Pancreas (tissue), 10 donors: ENCODE measurements at regions not wholly inside any gene's neighbourhood (a gene's known extent, or its start where the extent isn't known, plus 50 kb on each side); places are given as distances from the start of the nearest gene placed in this dataset.
A peak's percentile ranks its signal among the peaks of the same experiment; 100 is the strongest.

Experiments used
- ATAC-seq, 4 donors: fragments of 200-7000 bp; cut with Tn5 transposase; one replicate each; pipeline versions ENCODE4 v1.8.0 to v1.9.1; 2020; ENCODE audit warnings: mild to moderate bottlenecking in 4 of 4, moderate library complexity in 4 of 4
- DNase-seq, 6 donors: peaks; one replicate each; pipeline ENCODE4 v3.0.0-alpha.2; 2020
- FAIRE-seq: peaks from 2 replicates; lab custom pipeline; 2012; peaks lifted over from hg19 to GRCh38; lab: Jason Lieb, UNC
- H3K27ac ChIP-seq, 4 donors: fragments of 200-600 bp; sonication (generic); 1 replicate in 3 of 4; 2 replicates in 1 of 4; pipeline versions ENCODE4 v1.5.0 to v1.8.0; 2020
- H3K27me3 ChIP-seq, 4 donors: fragments of 200-600 bp; one replicate each; pipeline ENCODE4 v1.8.0; 2021
- H3K36me3 ChIP-seq, 3 donors: fragments of 200-600 bp; sonication (generic) in 1 of 3; one replicate each; pipeline versions ENCODE4 v1.5.0 to v1.8.0; 2020 to 2021
- H3K4me1 ChIP-seq, 3 donors: fragments of 200-600 bp; one replicate each; pipeline ENCODE4 v1.8.0; 2021
- H3K4me3 ChIP-seq, 4 donors: fragments of 200-600 bp; sonication (generic) in 2 of 4; one replicate each; pipeline versions ENCODE4 v1.5.0 to v1.8.0; 2020 to 2021
- H3K9me3 ChIP-seq, 4 donors: fragments of 200-600 bp; one replicate each; pipeline ENCODE4 v1.8.0; 2021
- WGBS, 2 donors: extraction: QIAGEN DNeasy Blood & Tissue Kit; methylation state at CpG; one replicate each; pipeline ENCODE4 v1.1.7; 2013; 5-methylcytosine and 5-hydroxymethylcytosine counted together
- intact Hi-C, 3 donors: fragments of 100-400 bp; cut with DNase I; formaldehyde crosslinking; loops; one replicate each; pipeline versions ENCODE4 v1.11.1 to v1.14.2; 2022
- TF ChIP-seq, protein P1 (sequence below), 4 donors: fragments of 200-600 bp; sonication (generic) in 3 of 4; IDR thresholded peaks; one replicate each; pipeline versions ENCODE4 v1.5.0 to v1.8.0; 2021; ENCODE audit warnings: antibody characterized with exemption in 4 of 4
- donor health status: healthy with polysubstance abuse.
- donor health status: DM: no; HTN: no; CAD: no; lungs with moderate emphysema.
- donor health status: DM: no; HTN: no; CAD: no.
- donor health status: control.
- donor health status: control.
- donor health status: Bipolar disorder and iron deficiency.
- donor health status: DM: yes; HTN: yes; CAD: no.
- donor health status: DM: no; HTN: no; CAD: no.
- donor health status: DM: no; HTN: no; CAD: no.
- donor health status: DM: yes; HTN: yes; CAD: no.

DNA sequence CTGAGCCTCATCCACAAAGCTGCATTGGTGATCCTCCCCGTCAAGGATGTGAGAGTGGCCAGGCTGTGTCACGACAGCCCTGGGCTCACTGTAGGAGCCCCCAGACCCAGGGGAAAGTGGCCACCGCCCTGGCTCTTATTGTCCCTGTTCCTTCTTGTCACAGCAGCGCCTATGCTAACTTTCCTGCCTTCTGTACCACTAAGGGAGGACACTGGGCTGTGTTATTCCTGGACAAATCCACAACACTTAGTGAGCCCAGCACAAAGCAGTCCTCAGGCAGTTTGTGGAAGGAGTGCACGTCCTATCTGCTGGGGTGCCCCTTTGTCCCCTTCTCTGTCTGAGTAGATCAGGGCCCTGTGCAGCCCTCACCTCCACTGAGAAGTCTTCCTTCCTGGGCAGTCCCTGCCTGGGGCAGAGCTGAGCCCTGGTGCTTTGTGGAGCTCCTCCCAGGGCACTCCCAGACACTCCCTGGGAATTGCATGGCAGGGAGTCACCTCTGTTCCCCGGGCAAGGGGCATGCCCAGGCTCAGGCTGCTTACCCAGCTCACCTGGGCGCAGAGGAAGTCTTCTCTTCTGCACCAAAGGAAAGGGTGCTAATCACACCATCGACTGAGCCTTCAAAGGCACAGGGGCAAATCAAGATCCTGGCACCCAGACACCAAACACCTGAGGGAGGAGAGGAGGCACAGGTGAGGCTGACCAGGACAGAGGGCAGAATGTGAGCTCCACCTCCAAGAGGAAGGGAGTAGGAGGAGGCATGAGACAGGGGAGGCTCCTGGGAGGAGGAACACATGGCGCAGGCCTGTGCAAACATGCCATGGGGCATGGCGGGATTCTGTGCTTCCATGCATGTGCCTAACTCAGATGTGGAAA lies 138.7 kb downstream of the KLF13 start:
- DNase-seq (peak in 3 of 6 donors; percentile 35 to 56 (median 52)), ATAC-seq (peak; percentile 78 to 96 (median 92))

DNA sequence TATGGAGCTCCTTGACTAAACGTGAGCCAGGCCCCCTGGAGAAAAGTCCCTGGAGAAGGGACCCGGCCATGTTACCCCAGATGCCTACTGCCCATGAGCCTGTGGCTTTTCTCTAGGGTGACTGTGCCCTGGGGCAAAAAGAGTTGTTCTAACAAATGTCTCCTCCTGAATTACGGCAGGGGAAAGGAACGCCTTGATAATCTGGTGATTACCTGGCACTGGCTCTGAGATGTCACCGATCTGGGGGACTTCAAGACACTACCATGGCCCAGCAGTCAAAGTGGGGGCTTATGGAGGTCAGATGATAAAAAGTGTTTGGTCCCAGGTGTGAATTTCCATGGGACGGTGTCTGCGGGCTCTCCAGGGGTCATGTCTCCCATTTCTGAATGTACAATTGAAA lies 140.7 kb downstream of the KLF13 start:
- intact Hi-C loops = no loop called here

More for the DNA sequence above, 138.7 kb downstream of the KLF13 start:
- TF ChIP-seq, protein P1, sequence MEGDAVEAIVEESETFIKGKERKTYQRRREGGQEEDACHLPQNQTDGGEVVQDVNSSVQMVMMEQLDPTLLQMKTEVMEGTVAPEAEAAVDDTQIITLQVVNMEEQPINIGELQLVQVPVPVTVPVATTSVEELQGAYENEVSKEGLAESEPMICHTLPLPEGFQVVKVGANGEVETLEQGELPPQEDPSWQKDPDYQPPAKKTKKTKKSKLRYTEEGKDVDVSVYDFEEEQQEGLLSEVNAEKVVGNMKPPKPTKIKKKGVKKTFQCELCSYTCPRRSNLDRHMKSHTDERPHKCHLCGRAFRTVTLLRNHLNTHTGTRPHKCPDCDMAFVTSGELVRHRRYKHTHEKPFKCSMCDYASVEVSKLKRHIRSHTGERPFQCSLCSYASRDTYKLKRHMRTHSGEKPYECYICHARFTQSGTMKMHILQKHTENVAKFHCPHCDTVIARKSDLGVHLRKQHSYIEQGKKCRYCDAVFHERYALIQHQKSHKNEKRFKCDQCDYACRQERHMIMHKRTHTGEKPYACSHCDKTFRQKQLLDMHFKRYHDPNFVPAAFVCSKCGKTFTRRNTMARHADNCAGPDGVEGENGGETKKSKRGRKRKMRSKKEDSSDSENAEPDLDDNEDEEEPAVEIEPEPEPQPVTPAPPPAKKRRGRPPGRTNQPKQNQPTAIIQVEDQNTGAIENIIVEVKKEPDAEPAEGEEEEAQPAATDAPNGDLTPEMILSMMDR (IDR thresholded peaks at IDR 0.05) = no peak
- H3K27me3 ChIP-seq = no peaks in the 10 kb centered on the region
- intact Hi-C loops = no loop called here
- no peak for FAIRE-seq
- no peak overlapping the region for H3K27ac ChIP-seq
- H3K4me1 ChIP-seq = no peaks in the 10 kb centered on the region
- H3K9me3 ChIP-seq = no peaks in the 10 kb centered on the region
- 54 to 69% methylated on average over 10 of the region's 10 CpGs for WGBS, 2 donors
- H3K4me3 ChIP-seq = no peak overlapping the region
- H3K36me3 ChIP-seq = no peaks in the 10 kb centered on the region

DNA sequence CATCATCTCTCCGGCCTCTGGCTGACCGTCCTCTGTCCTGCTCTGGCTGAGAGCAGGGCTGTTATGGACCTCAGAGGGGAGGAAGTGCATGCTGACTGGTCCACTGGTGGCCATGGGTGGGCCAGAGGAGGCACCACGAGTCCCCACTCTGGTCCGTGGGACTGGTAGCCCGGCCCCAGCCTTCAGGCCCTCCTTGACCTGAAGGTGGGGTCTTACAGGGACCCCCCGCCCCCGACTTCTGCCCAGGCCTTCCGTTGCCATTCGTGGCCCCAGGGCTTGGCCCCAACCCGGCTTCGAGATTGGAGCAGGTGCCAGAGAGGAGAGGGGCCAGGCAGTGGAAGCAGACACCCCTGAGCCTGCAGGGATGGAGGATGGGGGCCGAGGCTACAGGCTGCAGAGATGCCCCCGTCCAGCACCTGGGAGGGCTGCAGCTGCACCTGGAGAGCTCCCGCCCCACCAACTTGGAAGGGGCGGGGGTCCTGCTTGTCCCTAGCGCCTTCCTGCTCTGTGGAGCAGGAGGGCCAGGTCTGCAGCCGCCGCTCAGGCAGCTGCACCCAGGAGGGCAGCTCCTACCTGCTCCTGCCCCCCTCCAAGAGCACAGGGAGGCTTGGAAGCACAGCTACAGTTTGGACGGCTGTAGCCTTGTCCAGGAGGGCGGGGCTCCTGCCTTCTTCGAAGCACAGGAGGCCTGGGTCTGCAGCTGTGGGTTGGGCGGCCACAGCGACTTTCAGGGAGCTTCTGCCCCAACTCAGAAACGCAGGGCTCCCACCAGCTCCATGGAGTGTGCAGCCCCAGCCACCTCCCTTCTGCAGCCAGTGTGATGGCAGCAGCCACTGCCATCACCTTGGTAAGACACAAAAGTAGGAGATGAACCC lies 142.5 kb downstream of the KLF13 start:
- intact Hi-C loops = no loop called here
- no peak for ATAC-seq
- TF ChIP-seq, protein P1 (IDR thresholded peaks at IDR 0.05) = no peak
- Histone ChIP-seq H3K36me3 (no peaks in the 10 kb centered on the region), H3K9me3 (no peaks in the 10 kb centered on the region), H3K4me3 (no peak overlapping the region), H3K27ac (no peak overlapping the region), H3K27me3 (no peaks in the 10 kb centered on the region), H3K4me1 (no peaks in the 10 kb centered on the region)
- 78 to 82% methylated on average over 24 of the region's 24 CpGs for WGBS, 2 donors
- peak in 1 of 6 donors; percentile 46 for DNase-seq
- FAIRE-seq = no peak

More for the DNA sequence above, 140.7 kb downstream of the KLF13 start:
- no peak for DNase-seq
- no peak for ATAC-seq
- H3K27ac ChIP-seq = no peak overlapping the region
- WGBS, 2 donors = 84 to 87% methylated on average over 7 of the region's 7 CpGs
- TF ChIP-seq, protein P1 (IDR thresholded peaks at IDR 0.05) = no peak
- no peaks in the 10 kb centered on the region for H3K9me3 ChIP-seq
- no peak overlapping the region for H3K4me3 ChIP-seq
- no peaks in the 10 kb centered on the region for H3K4me1 ChIP-seq
- no peak for FAIRE-seq
- no peaks in the 10 kb centered on the region for H3K36me3 ChIP-seq
- H3K27me3 ChIP-seq = no peaks in the 10 kb centered on the region

DNA sequence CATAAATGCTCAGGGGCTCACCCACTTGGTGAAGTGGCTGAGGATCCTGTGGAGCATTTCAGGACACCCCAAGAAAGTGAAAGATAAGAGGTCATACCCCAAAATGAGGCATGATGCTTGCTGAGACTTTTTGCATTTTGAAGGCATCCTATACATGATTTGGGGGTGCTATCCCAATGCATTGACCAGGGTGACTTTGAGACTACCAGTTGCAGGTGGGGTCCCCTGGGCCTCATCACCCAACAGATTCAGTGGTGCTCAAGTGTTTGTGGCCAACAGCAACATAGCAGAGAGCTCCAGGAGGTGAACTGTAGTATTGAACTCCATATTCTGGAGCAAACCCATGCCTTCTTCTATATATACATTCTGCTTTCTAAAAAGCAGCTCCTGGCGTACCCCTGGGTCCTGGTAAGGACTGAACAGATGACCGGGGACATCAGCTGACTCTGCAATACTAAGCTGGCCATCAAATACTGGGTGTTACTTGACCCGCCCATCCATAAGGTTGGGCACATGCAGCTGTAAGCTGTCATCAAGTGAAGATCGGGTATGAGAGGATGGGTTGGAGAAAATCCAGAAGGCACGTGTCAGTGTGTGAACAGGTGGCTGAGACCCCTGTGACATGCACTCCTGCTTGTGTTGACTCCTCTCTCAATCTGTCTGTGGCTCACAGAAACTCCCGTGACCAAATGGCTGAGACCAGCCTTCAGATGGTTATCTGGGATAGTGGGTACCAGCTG lies 143.3 kb downstream of the KLF13 start:
- Histone ChIP-seq H3K27me3 (no peaks in the 10 kb centered on the region), H3K9me3 (no peaks in the 10 kb centered on the region), H3K27ac (no peak overlapping the region), H3K4me3 (no peak overlapping the region), H3K36me3 (no peaks in the 10 kb centered on the region), H3K4me1 (no peaks in the 10 kb centered on the region)
- WGBS, 2 donors = 67 to 78% methylated on average over 6 of the region's 6 CpGs
- ATAC-seq = no peak
- TF ChIP-seq, protein P1 (IDR thresholded peaks at IDR 0.05) = no peak
- DNase-seq = no peak
- no peak for FAIRE-seq
- intact Hi-C loops = no loop called here
